HL-60 (cell line): ENCODE measurements at regions not wholly inside any gene's neighbourhood (a gene's known extent, or its start where the extent isn't known, plus 50 kb on each side); places are given as distances from the start of the nearest gene placed in this dataset.

Experiments
- DNase-seq, 2 experiments: peaks; one replicate each; pipeline ENCODE4 v3.0.0-alpha.2; 2010 to 2020; ENCODE audit warnings: low read depth in 1 of 2, low spot score in 1 of 2
- H3K27ac ChIP-seq: fragments of 250-450 bp; sonication (Bioruptor Pico); replicated peaks from 2 replicates; pipeline ENCODE4 v1.5.1; 2020; ENCODE audit warnings: mild to moderate bottlenecking, moderate library complexity
- H3K27me3 ChIP-seq: fragments of 250-450 bp; sonication (Bioruptor Pico); 2 replicates; pipeline ENCODE4 v1.5.1; 2021; ENCODE audit warnings: mild to moderate bottlenecking, moderate library complexity; ENCODE audit not compliant: insufficient read depth, poor library complexity, severe bottlenecking
- H3K4me3 ChIP-seq: replicated peaks from 2 replicates; pipeline ENCODE4 v1.5.1; 2011; ENCODE audit warnings: mild to moderate bottlenecking, control low read depth, low read length; ENCODE audit not compliant: insufficient read depth
- GABPA ChIP-seq: IDR thresholded peaks from 2 replicates; pipeline ENCODE4 v1.6.1; 2012; ENCODE audit warnings: low read depth
- POLR2AphosphoS5 ChIP-seq: IDR thresholded peaks from 2 replicates; pipeline ENCODE4 v1.6.1; 2012; ENCODE audit warnings: low read depth
- SPI1 ChIP-seq: IDR thresholded peaks from 2 replicates; pipeline ENCODE4 v1.6.1; 2012; ENCODE audit warnings: low read depth, mild to moderate bottlenecking, borderline replicate concordance
- TF ChIP-seq, protein P1 (sequence below): IDR thresholded peaks from one replicate; pipeline ENCODE4 v1.5.1; 2011; ENCODE audit warnings: low read length, control low read depth, inconsistent platforms; ENCODE audit not compliant: insufficient read depth
- TF ChIP-seq, protein P2 (sequence below): IDR thresholded peaks from 2 replicates; pipeline ENCODE4 v1.6.1; 2012; ENCODE audit warnings: low read depth; ENCODE audit not compliant: insufficient replicate concordance

DNA sequence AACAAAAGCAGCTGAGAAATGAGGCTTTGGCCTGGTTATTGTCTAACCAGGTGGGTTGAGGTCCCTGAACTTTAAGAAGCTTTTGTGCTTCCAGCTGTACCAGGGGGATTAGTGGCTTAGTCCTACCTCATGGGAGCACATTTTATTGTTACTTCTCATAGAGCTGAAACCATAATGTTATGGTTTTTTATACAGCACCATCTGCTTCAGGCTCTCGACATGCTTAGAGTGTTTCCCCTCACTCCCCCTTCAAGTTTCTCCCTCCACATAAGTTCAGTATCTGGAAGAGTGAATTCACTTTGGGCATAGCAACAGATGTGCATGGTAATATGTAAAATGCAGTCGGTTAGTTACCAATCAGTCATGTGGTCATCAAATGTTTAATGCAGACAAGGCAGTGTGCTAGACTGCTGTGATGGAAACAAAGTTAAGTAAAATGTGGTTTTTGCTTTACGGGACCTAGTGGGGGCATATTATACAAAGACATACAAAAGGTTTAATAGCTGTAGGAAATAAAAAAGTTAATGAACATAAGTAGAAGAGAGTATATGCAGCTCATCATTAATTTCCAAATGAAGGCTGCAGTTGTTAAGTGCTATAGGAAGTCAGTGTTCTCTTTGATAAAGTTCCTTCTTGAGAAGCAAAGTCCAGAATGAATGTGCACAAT is 95.9 kb upstream of the SPRY4 start:
- Histone ChIP-seq H3K27me3 (no peaks in the 10 kb centered on the region), H3K27ac (no peak overlapping the region), H3K4me3 (no peak overlapping the region)
- no peak for DNase-seq
- TF ChIP-seq POLR2AphosphoS5: no peak
- no peak for TF ChIP-seq SPI1
- TF ChIP-seq, protein P1, sequence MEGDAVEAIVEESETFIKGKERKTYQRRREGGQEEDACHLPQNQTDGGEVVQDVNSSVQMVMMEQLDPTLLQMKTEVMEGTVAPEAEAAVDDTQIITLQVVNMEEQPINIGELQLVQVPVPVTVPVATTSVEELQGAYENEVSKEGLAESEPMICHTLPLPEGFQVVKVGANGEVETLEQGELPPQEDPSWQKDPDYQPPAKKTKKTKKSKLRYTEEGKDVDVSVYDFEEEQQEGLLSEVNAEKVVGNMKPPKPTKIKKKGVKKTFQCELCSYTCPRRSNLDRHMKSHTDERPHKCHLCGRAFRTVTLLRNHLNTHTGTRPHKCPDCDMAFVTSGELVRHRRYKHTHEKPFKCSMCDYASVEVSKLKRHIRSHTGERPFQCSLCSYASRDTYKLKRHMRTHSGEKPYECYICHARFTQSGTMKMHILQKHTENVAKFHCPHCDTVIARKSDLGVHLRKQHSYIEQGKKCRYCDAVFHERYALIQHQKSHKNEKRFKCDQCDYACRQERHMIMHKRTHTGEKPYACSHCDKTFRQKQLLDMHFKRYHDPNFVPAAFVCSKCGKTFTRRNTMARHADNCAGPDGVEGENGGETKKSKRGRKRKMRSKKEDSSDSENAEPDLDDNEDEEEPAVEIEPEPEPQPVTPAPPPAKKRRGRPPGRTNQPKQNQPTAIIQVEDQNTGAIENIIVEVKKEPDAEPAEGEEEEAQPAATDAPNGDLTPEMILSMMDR: no peak
- TF ChIP-seq, protein P2, sequence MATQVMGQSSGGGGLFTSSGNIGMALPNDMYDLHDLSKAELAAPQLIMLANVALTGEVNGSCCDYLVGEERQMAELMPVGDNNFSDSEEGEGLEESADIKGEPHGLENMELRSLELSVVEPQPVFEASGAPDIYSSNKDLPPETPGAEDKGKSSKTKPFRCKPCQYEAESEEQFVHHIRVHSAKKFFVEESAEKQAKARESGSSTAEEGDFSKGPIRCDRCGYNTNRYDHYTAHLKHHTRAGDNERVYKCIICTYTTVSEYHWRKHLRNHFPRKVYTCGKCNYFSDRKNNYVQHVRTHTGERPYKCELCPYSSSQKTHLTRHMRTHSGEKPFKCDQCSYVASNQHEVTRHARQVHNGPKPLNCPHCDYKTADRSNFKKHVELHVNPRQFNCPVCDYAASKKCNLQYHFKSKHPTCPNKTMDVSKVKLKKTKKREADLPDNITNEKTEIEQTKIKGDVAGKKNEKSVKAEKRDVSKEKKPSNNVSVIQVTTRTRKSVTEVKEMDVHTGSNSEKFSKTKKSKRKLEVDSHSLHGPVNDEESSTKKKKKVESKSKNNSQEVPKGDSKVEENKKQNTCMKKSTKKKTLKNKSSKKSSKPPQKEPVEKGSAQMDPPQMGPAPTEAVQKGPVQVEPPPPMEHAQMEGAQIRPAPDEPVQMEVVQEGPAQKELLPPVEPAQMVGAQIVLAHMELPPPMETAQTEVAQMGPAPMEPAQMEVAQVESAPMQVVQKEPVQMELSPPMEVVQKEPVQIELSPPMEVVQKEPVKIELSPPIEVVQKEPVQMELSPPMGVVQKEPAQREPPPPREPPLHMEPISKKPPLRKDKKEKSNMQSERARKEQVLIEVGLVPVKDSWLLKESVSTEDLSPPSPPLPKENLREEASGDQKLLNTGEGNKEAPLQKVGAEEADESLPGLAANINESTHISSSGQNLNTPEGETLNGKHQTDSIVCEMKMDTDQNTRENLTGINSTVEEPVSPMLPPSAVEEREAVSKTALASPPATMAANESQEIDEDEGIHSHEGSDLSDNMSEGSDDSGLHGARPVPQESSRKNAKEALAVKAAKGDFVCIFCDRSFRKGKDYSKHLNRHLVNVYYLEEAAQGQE: no peak
- no peak for TF ChIP-seq GABPA

- no peak overlapping the region for H3K4me3 ChIP-seq
- no peak for DNase-seq
- TF ChIP-seq, protein P2: no peak
- TF ChIP-seq GABPA: no peak
- TF ChIP-seq SPI1: no peak
- TF ChIP-seq, protein P1: no peak
- no peak for TF ChIP-seq POLR2AphosphoS5
- H3K27me3 ChIP-seq: no peaks in the 10 kb centered on the region
- H3K27ac ChIP-seq: no peak overlapping the region
Observed at GRCh38 chr5:142412581-142412980, 87.8 kb upstream of the SPRY4 start.

DNA sequence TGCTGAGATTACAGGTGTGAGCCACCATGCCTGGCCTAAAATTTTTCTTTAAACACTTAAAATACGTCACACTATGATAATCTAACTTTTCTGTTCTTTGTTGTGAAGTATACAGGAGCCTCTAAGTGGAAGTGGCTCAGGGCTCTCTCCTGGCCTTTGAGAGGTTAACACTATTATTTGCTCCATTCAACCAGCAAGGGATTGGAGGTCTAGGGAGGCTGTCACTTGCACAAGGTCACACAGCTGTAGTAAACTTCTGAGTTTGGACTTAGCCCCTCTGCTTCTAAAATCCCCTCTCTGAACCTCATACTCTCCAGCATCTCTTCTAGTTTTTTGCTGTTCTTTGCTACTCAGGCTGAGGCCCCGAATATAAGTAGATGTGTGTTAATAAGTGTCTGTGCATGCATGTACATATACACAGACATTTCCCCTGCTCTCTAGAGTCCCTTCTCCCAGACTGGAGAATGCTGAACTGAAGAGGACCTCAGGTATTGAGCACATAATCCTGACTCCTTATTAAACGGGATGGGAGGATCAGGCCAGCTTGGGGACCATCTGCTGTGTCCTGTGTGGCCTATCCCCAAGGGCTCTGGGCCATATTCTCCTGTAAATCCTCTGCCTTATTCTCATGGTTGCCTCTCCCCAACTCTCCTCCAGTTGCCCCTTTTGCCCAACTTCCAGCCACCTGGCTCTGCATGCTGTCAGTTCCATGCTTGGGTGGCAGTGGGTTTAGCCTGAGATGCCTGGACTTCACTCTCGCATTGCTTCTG is 87.0 kb upstream of the SPRY4 start:
- DNase-seq: no peak

More for the DNA sequence above, 87.0 kb upstream of the SPRY4 start:
- TF ChIP-seq GABPA: no peak
- TF ChIP-seq SPI1: no peak
- no peak for TF ChIP-seq POLR2AphosphoS5
- TF ChIP-seq, protein P1: no peak
- TF ChIP-seq, protein P2: no peak
- no peak overlapping the region for H3K27ac ChIP-seq
- no peaks in the 10 kb centered on the region for H3K27me3 ChIP-seq
- H3K4me3 ChIP-seq: no peak overlapping the region
